WTC11 (cell line): ENCODE measurements at regions not wholly inside any gene's neighbourhood (a gene's known extent, or its start where the extent isn't known, plus 50 kb on each side); places are given as distances from the start of the nearest gene placed in this dataset.

Source experiments
- ATAC-seq: fragments of 200-7000 bp; cut with Tn5 transposase; 2 replicates; pipeline ENCODE4 v1.10.0; 2021; ENCODE audit warnings: mild to moderate bottlenecking, moderate library complexity
- CTCF ChIA-PET: fragments of 300-600 bp; sonication (Branson Sonifier 250); formaldehyde crosslinking; loops from one replicate; lab custom pipeline; 2021; ENCODE audit warnings: antibody characterized with exemption; lab: Charles Lee
- POLR2A ChIA-PET: fragments of 350-600 bp; sonication (Branson Sonifier 250); formaldehyde crosslinking; loops from one replicate; lab custom pipeline; 2021; ENCODE audit warnings: antibody characterized with exemption; lab: Charles Lee
- DNase-seq: peaks from one replicate; pipeline ENCODE4 v3.0.0; 2021; ENCODE audit warnings: low spot score
- H3K27ac Mint-ChIP-seq: 2 replicates; pipeline ENCODE4 v1.8.0; 2021; ENCODE audit warnings: mixed read lengths
- H3K27me3 Mint-ChIP-seq: 2 replicates; pipeline ENCODE4 v1.8.0; 2021; ENCODE audit warnings: low read depth, mild to moderate bottlenecking, moderate library complexity, mixed read lengths
- H3K36me3 Mint-ChIP-seq: 2 replicates; pipeline ENCODE4 v1.8.0; 2021; ENCODE audit warnings: mixed read lengths
- H3K4me1 Mint-ChIP-seq: 2 replicates; pipeline ENCODE4 v1.8.0; 2022; ENCODE audit warnings: mixed read lengths
- H3K4me3 Mint-ChIP-seq: 2 replicates; pipeline ENCODE4 v1.8.0; 2021; ENCODE audit warnings: mild to moderate bottlenecking, moderate library complexity, mixed read lengths
- H3K9me3 Mint-ChIP-seq: 2 replicates; pipeline ENCODE4 v1.8.0; 2021; ENCODE audit warnings: mixed read lengths
- AFF4 ChIP-seq: sonication (generic); formaldehyde crosslinking; IDR thresholded peaks from 2 replicates; pipeline ENCODE4 v1.8.1; 2023; ENCODE audit warnings: mild to moderate bottlenecking, missing genetic modification reagents, borderline replicate concordance
- ATF3 ChIP-seq: sonication (generic); formaldehyde crosslinking; conservative IDR thresholded peaks from 2 replicates; pipeline ENCODE4 v1.8.1; 2022; ENCODE audit warnings: mild to moderate bottlenecking, missing genetic modification reagents
- FOXJ3 ChIP-seq: sonication (generic); formaldehyde crosslinking; IDR thresholded peaks from 2 replicates; pipeline ENCODE4 v1.9.0; 2021; ENCODE audit warnings: missing genetic modification reagents, mild to moderate bottlenecking, borderline replicate concordance
- FOXK1 ChIP-seq: sonication (generic); formaldehyde crosslinking; IDR thresholded peaks from 2 replicates; pipeline ENCODE4 v1.8.0; 2022; ENCODE audit warnings: mild to moderate bottlenecking, moderate library complexity, missing genetic modification reagents
- FOXP1 ChIP-seq: sonication (generic); formaldehyde crosslinking; IDR thresholded peaks from 2 replicates; pipeline ENCODE4 v1.8.0; 2022; ENCODE audit warnings: missing genetic modification reagents, mild to moderate bottlenecking, moderate library complexity, borderline replicate concordance
- HMGA2 ChIP-seq: fragments of 250-450 bp; sonication (Bioruptor Pico); IDR thresholded peaks from 2 replicates; pipeline ENCODE4 v1.4.0; 2021; ENCODE audit warnings: mild to moderate bottlenecking, moderate library complexity
- NR1H2 ChIP-seq: sonication (generic); formaldehyde crosslinking; IDR thresholded peaks from 2 replicates; pipeline ENCODE4 v1.9.0; 2021; ENCODE audit warnings: mild to moderate bottlenecking, moderate library complexity, missing genetic modification reagents
- PRRX2 ChIP-seq: fragments of 250-450 bp; sonication (Bioruptor Pico); IDR thresholded peaks from 2 replicates; pipeline ENCODE4 v1.8.0; 2021; ENCODE audit warnings: mild to moderate bottlenecking
- RORB ChIP-seq: fragments of 250-450 bp; sonication (Bioruptor Pico); IDR thresholded peaks from 2 replicates; pipeline ENCODE4 v1.9.0; 2021; ENCODE audit warnings: mild to moderate bottlenecking
- SMAD3 ChIP-seq: sonication (generic); formaldehyde crosslinking; IDR thresholded peaks from 2 replicates; pipeline ENCODE4 v1.8.0; 2022; ENCODE audit warnings: missing genetic modification reagents, mild to moderate bottlenecking, borderline replicate concordance
- SMAD4 ChIP-seq: sonication (generic); formaldehyde crosslinking; IDR thresholded peaks from 2 replicates; pipeline ENCODE4 v1.8.0; 2022; ENCODE audit warnings: mild to moderate bottlenecking, missing genetic modification reagents
- TCF7 ChIP-seq: sonication (generic); formaldehyde crosslinking; IDR thresholded peaks from 2 replicates; pipeline ENCODE4 v1.8.0; 2022; ENCODE audit warnings: mild to moderate bottlenecking, low read depth, missing genetic modification reagents, moderate library complexity
- TEAD4 ChIP-seq: sonication (generic); formaldehyde crosslinking; IDR thresholded peaks from 2 replicates; pipeline ENCODE4 v1.8.0; 2022; ENCODE audit warnings: mild to moderate bottlenecking, missing genetic modification reagents
- ZNF138 ChIP-seq: sonication (generic); formaldehyde crosslinking; conservative IDR thresholded peaks from 2 replicates; pipeline ENCODE4 v1.8.1; 2022; ENCODE audit warnings: mild to moderate bottlenecking, moderate library complexity, missing genetic modification reagents
- ZNF232 ChIP-seq: sonication (generic); formaldehyde crosslinking; IDR thresholded peaks from 2 replicates; pipeline ENCODE4 v1.8.0; 2022; ENCODE audit warnings: mild to moderate bottlenecking, missing genetic modification reagents
- TF ChIP-seq, protein P1 (sequence below): fragments of 200-600 bp; IDR thresholded peaks from 2 replicates; pipeline ENCODE4 v1.8.0; 2022; ENCODE audit warnings: antibody characterized with exemption
- TF ChIP-seq, protein P2 (sequence below): sonication (generic); formaldehyde crosslinking; conservative IDR thresholded peaks from 2 replicates; pipeline ENCODE4 v1.8.1; 2023; ENCODE audit warnings: mild to moderate bottlenecking, low read depth, missing genetic modification reagents, moderate library complexity
- TF ChIP-seq, protein P3 (sequence below): sonication (generic); formaldehyde crosslinking; IDR thresholded peaks from 2 replicates; pipeline ENCODE4 v1.8.0; 2023; ENCODE audit warnings: mild to moderate bottlenecking, missing genetic modification reagents

- POLR2A ChIA-PET, result interaction anchor here (0.6 kb wide), 1 partner anchor 13 kb away, joined by 3 read pairs; no protein-coding TSS in a partner anchor
- TF ChIP-seq, protein P1, sequence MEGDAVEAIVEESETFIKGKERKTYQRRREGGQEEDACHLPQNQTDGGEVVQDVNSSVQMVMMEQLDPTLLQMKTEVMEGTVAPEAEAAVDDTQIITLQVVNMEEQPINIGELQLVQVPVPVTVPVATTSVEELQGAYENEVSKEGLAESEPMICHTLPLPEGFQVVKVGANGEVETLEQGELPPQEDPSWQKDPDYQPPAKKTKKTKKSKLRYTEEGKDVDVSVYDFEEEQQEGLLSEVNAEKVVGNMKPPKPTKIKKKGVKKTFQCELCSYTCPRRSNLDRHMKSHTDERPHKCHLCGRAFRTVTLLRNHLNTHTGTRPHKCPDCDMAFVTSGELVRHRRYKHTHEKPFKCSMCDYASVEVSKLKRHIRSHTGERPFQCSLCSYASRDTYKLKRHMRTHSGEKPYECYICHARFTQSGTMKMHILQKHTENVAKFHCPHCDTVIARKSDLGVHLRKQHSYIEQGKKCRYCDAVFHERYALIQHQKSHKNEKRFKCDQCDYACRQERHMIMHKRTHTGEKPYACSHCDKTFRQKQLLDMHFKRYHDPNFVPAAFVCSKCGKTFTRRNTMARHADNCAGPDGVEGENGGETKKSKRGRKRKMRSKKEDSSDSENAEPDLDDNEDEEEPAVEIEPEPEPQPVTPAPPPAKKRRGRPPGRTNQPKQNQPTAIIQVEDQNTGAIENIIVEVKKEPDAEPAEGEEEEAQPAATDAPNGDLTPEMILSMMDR, result no peak
- TF ChIP-seq NR1H2 (CRISPR knock-in tag) (no peak), TCF7 (CRISPR knock-in tag) (no peak)
- TF ChIP-seq, all 79 proteins: peak for 0
- no peaks in the 10 kb centered on the region; the same call in 1 of the 2 replicates for H3K27me3 Mint-ChIP-seq
- H3K36me3 Mint-ChIP-seq, result peaks cover 20% of the 10 kb centered on the region
- no peaks in the 10 kb centered on the region for H3K4me1 Mint-ChIP-seq
- H3K27ac Mint-ChIP-seq, result no peak overlapping the region
- no peak for ATAC-seq
- no peak overlapping the region for H3K4me3 Mint-ChIP-seq
- CTCF ChIA-PET, result interaction anchor here (1.0 kb wide), 1 partner anchor 340 kb away, joined by 4 read pairs; no protein-coding TSS in a partner anchor
- no peak for DNase-seq
- H3K9me3 Mint-ChIP-seq, result peaks cover 26% of the 10 kb centered on the region
Measured at GRCh38 chr4:136524039-136524438, 1008.3 kb downstream of the PCDH18 start.

DNA sequence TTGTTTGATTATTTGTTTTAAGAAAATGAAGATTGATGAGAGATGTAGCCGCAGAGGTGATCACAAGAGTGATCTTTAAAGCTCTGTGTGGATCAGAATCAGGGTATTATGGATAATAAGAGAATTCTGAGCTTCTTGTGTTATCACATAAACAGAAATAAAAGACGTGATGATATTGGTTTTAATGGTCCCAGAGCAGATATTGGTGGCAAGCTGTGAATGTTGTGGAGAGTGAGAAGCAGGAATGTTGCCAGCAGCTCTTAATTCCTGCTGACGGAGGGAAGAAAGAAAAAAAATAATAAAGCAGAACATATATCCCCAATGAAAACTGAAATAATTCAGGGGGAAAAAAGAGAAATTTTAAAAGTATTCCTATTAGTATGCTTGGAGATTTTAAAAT lies 1015.9 kb downstream of the PCDH18 start:
- POLR2A ChIA-PET, result no interaction called here
- H3K4me1 Mint-ChIP-seq, result no peaks in the 10 kb centered on the region; the same call in 1 of the 2 replicates
- H3K36me3 Mint-ChIP-seq, result peaks cover 29% of the 10 kb centered on the region
- TF ChIP-seq PRRX2 (CRISPR knock-in tag) (no peak), SMAD3 (CRISPR knock-in tag) (no peak), ZNF138 (CRISPR knock-in tag) (no peak), SMAD4 (CRISPR knock-in tag) (no peak), HMGA2 (CRISPR knock-in tag) (no peak), ZNF232 (CRISPR knock-in tag) (no peak), TEAD4 (CRISPR knock-in tag) (no peak), NR1H2 (CRISPR knock-in tag) (no peak), RORB (no peak), ATF3 (CRISPR knock-in tag) (no peak), FOXJ3 (CRISPR knock-in tag) (no peak), FOXP1 (CRISPR knock-in tag) (no peak), AFF4 (CRISPR knock-in tag) (no peak), FOXK1 (no peak)
- TF ChIP-seq, protein P2, sequence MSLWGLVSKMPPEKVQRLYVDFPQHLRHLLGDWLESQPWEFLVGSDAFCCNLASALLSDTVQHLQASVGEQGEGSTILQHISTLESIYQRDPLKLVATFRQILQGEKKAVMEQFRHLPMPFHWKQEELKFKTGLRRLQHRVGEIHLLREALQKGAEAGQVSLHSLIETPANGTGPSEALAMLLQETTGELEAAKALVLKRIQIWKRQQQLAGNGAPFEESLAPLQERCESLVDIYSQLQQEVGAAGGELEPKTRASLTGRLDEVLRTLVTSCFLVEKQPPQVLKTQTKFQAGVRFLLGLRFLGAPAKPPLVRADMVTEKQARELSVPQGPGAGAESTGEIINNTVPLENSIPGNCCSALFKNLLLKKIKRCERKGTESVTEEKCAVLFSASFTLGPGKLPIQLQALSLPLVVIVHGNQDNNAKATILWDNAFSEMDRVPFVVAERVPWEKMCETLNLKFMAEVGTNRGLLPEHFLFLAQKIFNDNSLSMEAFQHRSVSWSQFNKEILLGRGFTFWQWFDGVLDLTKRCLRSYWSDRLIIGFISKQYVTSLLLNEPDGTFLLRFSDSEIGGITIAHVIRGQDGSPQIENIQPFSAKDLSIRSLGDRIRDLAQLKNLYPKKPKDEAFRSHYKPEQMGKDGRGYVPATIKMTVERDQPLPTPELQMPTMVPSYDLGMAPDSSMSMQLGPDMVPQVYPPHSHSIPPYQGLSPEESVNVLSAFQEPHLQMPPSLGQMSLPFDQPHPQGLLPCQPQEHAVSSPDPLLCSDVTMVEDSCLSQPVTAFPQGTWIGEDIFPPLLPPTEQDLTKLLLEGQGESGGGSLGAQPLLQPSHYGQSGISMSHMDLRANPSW, result no peak
- TF ChIP-seq, protein P3, sequence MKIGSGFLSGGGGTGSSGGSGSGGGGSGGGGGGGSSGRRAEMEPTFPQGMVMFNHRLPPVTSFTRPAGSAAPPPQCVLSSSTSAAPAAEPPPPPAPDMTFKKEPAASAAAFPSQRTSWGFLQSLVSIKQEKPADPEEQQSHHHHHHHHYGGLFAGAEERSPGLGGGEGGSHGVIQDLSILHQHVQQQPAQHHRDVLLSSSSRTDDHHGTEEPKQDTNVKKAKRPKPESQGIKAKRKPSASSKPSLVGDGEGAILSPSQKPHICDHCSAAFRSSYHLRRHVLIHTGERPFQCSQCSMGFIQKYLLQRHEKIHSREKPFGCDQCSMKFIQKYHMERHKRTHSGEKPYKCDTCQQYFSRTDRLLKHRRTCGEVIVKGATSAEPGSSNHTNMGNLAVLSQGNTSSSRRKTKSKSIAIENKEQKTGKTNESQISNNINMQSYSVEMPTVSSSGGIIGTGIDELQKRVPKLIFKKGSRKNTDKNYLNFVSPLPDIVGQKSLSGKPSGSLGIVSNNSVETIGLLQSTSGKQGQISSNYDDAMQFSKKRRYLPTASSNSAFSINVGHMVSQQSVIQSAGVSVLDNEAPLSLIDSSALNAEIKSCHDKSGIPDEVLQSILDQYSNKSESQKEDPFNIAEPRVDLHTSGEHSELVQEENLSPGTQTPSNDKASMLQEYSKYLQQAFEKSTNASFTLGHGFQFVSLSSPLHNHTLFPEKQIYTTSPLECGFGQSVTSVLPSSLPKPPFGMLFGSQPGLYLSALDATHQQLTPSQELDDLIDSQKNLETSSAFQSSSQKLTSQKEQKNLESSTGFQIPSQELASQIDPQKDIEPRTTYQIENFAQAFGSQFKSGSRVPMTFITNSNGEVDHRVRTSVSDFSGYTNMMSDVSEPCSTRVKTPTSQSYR (CRISPR knock-in tag), result no peak
- no peak overlapping the region for H3K27ac Mint-ChIP-seq
- CTCF ChIA-PET, result no interaction called here
- peaks cover 22% of the 10 kb centered on the region for H3K9me3 Mint-ChIP-seq
- ATAC-seq (no peak), DNase-seq (no peak)
- H3K4me3 Mint-ChIP-seq, result no peak overlapping the region
- no peaks in the 10 kb centered on the region; the same call in 1 of the 2 replicates for H3K27me3 Mint-ChIP-seq
